Ascending aorta (tissue), 2 donors: ENCODE measurements at regions not wholly inside any gene's neighbourhood (a gene's known extent, or its start where the extent isn't known, plus 50 kb on each side); places are given as distances from the start of the nearest gene placed in this dataset.

Experiments used
- DNase-seq, 2 donors: peaks; one replicate each; pipeline ENCODE4 v3.0.0-alpha.2; 2019; ENCODE audit warnings: low spot score in 2 of 2
- H3K27ac ChIP-seq, 2 donors: fragments of 200-600 bp; sonication (generic); one replicate each; pipeline ENCODE4 v1.5.1; 2016 to 2017; ENCODE audit warnings: mild to moderate bottlenecking in 1 of 2
- H3K27me3 ChIP-seq: fragments of 200-600 bp; sonication (generic); one replicate; pipeline ENCODE4 v1.5.1; 2017
- H3K36me3 ChIP-seq, 2 donors: fragments of 200-600 bp; sonication (generic); one replicate each; pipeline ENCODE4 v1.5.1; 2016
- H3K4me1 ChIP-seq, 2 donors: fragments of 200-600 bp; sonication (generic); one replicate each; pipeline ENCODE4 v1.5.1; 2016 to 2017; ENCODE audit warnings: mild to moderate bottlenecking in 1 of 2
- H3K4me3 ChIP-seq, 2 donors: fragments of 200-600 bp; sonication (generic); one replicate each; pipeline ENCODE4 v1.5.1; 2016 to 2017; ENCODE audit warnings: mild to moderate bottlenecking in 1 of 2
- H3K9me3 ChIP-seq, 2 donors: fragments of 200-600 bp; sonication (generic); one replicate each; pipeline ENCODE4 v1.5.1; 2016
- CTCF ChIP-seq, 3 experiments: fragments of 200-600 bp in 2 of 3; fragments of 450-650 bp in 1 of 3; sonication (generic) in 2 of 3; IDR thresholded peaks; one replicate each; pipeline ENCODE4 v1.5.1; 2016 to 2019; ENCODE audit warnings: antibody characterized with exemption in 3 of 3, mild to moderate bottlenecking in 1 of 3, moderate library complexity in 1 of 3
- intact Hi-C: fragments of 100-400 bp; cut with DNase I; formaldehyde crosslinking; loops from one replicate; pipeline ENCODE4 v1.15.1; 2023

GRCh38 chr13:64756621-64757020, 2473.5 kb downstream of the PCDH9 start:
- H3K27me3 ChIP-seq, result no peaks in the 10 kb centered on the region

DNA sequence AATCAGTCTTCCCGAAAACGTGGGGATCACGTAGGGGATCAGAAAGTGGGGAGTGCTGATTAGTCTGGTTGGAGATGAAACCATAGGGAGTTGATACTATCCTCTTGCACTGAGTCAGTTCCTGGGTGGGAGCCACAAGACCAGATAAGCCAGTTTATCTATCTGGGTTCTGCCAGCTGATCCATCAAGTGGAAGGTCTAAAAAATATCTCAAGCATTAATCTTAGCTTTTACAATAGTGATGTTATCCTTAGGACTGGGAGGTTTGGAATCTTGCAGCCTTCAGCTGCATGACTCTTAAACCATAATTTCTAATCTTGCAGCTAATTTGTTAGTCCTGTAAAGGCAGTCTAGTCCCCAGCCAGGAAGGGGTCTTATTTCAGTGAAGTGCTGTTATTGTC, 2474.2 kb downstream of the PCDH9 start:
- TF ChIP-seq CTCF (IDR thresholded peaks at IDR 0.05), result no peak
- Histone ChIP-seq H3K9me3 (no peaks in the 10 kb centered on the region), H3K27ac (no peak overlapping the region), H3K4me3 (no peak overlapping the region), H3K36me3 (no peaks in the 10 kb centered on the region), H3K4me1 (no peaks in the 10 kb centered on the region), H3K27me3 (no peaks in the 10 kb centered on the region)
- intact Hi-C loops, result no loop called here
- no peak for DNase-seq

More at GRCh38 chr13:64756621-64757020, 2473.5 kb downstream of the PCDH9 start:
- Histone ChIP-seq H3K27ac (no peak overlapping the region), H3K4me3 (no peak overlapping the region), H3K9me3 (no peaks in the 10 kb centered on the region), H3K36me3 (no peaks in the 10 kb centered on the region), H3K4me1 (no peaks in the 10 kb centered on the region)
- no peak for TF ChIP-seq CTCF (IDR thresholded peaks at IDR 0.05)
- no peak for DNase-seq
- intact Hi-C loops, result no loop called here

- intact Hi-C loops, result no loop called here
- Histone ChIP-seq H3K36me3 (no peaks in the 10 kb centered on the region), H3K9me3 (no peaks in the 10 kb centered on the region), H3K4me1 (no peaks in the 10 kb centered on the region), H3K4me3 (no peak overlapping the region), H3K27ac (no peak overlapping the region), H3K27me3 (no peaks in the 10 kb centered on the region)
- DNase-seq, result no peak
- no peak for TF ChIP-seq CTCF (IDR thresholded peaks at IDR 0.05)
Observed at GRCh38 chr13:64753233-64754000, 2476.7 kb downstream of the PCDH9 start.

DNA sequence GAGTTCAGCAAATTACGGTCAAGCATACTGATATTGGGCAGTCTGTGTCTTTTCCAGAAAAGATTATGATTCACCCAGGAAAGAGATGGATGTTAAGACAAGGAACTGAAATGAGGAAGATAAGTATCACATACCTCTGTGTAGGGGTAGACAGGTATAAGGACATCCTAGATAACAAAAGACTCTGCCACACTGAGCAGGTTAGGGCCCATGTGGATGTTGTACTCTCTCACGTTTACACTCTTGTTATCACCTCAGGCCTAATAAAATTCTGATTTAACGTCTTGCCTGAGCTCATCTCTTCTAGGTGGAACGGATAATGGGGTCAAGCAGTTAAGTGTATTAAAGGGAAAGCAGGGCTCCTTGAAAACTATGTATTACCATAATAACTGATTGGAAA, 2480.8 kb downstream of the PCDH9 start:
- Histone ChIP-seq H3K27me3 (no peaks in the 10 kb centered on the region), H3K9me3 (no peaks in the 10 kb centered on the region), H3K4me1 (no peaks in the 10 kb centered on the region), H3K4me3 (no peak overlapping the region), H3K36me3 (no peaks in the 10 kb centered on the region), H3K27ac (no peak overlapping the region)
- no peak for DNase-seq
- TF ChIP-seq CTCF (IDR thresholded peaks at IDR 0.05), result no peak
- intact Hi-C loops, result no loop called here

DNA sequence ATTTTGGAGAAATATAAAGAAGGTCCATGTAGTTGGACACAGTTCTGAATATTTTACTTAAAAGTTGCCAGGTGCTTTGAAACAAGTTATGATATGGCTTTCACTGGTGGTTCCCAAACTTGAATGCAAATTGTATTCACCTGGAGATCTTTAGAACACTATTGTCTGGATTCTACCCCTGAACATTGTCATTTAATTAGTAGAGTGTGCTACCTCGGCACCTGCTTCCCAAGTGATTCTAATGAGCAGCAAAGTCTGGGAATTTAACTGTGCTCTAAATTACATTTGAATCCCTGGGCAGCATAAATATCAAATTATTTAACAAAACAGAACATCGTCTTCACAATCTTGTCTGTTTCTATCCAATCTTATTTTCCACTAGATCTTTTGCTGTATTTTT, 2483.3 kb downstream of the PCDH9 start:
- no peaks in the 10 kb centered on the region for H3K9me3 ChIP-seq
- TF ChIP-seq CTCF (IDR thresholded peaks at IDR 0.05), result no peak
- no peak for DNase-seq
- intact Hi-C loops, result no loop called here
- no peaks in the 10 kb centered on the region for H3K27me3 ChIP-seq
- H3K4me1 ChIP-seq, result no peaks in the 10 kb centered on the region
- no peak overlapping the region for H3K27ac ChIP-seq
- no peak overlapping the region for H3K4me3 ChIP-seq
- H3K36me3 ChIP-seq, result no peaks in the 10 kb centered on the region

GRCh38 chr13:64740493-64740892, 2489.6 kb downstream of the PCDH9 start:
- Histone ChIP-seq H3K4me3 (no peak overlapping the region), H3K27me3 (no peaks in the 10 kb centered on the region), H3K36me3 (no peaks in the 10 kb centered on the region), H3K27ac (no peak overlapping the region), H3K4me1 (no peaks in the 10 kb centered on the region), H3K9me3 (no peaks in the 10 kb centered on the region)
- TF ChIP-seq CTCF (IDR thresholded peaks at IDR 0.05), result no peak
- DNase-seq, result no peak
- intact Hi-C loops, result no loop called here
